H54 (cell line): ENCODE measurements at regions not wholly inside any gene's neighbourhood (a gene's known extent, or its start where the extent isn't known, plus 50 kb on each side); places are given as distances from the start of the nearest gene placed in this dataset.

ENCODE experiments used
- DNase-seq: peaks from one replicate; pipeline ENCODE4 v3.0.0; 2011; ENCODE audit warnings: low spot score, mixed read lengths; ENCODE audit not compliant: insufficient read length
- FAIRE-seq: peaks from 3 replicates; lab custom pipeline; 2011; peaks lifted over from hg19 to GRCh38; lab: Jason Lieb, UNC
- POLR2A ChIP-seq: IDR thresholded peaks from 2 replicates; pipeline ENCODE4 v1.6.1; 2011; ENCODE audit warnings: low read depth, mild to moderate bottlenecking, low read length

- FAIRE-seq: no peak
- no peak for TF ChIP-seq POLR2A
- DNase-seq: no peak
Measured at GRCh38 chr9:118444403-118444802, 740.2 kb downstream of the TLR4 start.

GRCh38 chr9:118446943-118447639 is 742.9 kb downstream of the TLR4 start:
- DNase-seq: peak; percentile 11
- FAIRE-seq: peak; percentile 94
- TF ChIP-seq POLR2A: no peak

GRCh38 chr9:118449554-118449953 is 745.4 kb downstream of the TLR4 start:
- DNase-seq (no peak), FAIRE-seq (no peak)
- TF ChIP-seq POLR2A: no peak

GRCh38 chr9:118455259-118455658 is 751.1 kb downstream of the TLR4 start:
- peak; percentile 19 for DNase-seq
- FAIRE-seq: peak; percentile 99
- TF ChIP-seq POLR2A: no peak

GRCh38 chr9:118455788-118456187 is 751.6 kb downstream of the TLR4 start:
- TF ChIP-seq POLR2A: no peak
- no peak for FAIRE-seq
- no peak for DNase-seq

GRCh38 chr9:118457171-118458000 is 753.2 kb downstream of the TLR4 start:
- FAIRE-seq: peak; percentile 73

GRCh38 chr9:118459913-118460312 is 755.7 kb downstream of the TLR4 start:
- FAIRE-seq: peak; percentile 58
- TF ChIP-seq POLR2A: no peak
- DNase-seq: no peak

More at GRCh38 chr9:118457171-118458000, 753.2 kb downstream of the TLR4 start:
- TF ChIP-seq POLR2A: no peak
- DNase-seq: no peak

- TF ChIP-seq POLR2A: no peak
- peak; percentile 68 for FAIRE-seq
- no peak for DNase-seq
Measured at GRCh38 chr9:118463419-118463818, 759.2 kb downstream of the TLR4 start.

- no peak for TF ChIP-seq POLR2A
- DNase-seq (no peak), FAIRE-seq (no peak)
Measured at GRCh38 chr9:118473521-118473920, 769.3 kb downstream of the TLR4 start.

- TF ChIP-seq POLR2A: no peak
- FAIRE-seq: no peak
- no peak for DNase-seq
Measured at GRCh38 chr9:118478752-118479151, 774.5 kb downstream of the TLR4 start.

GRCh38 chr9:118482306-118482705 is 778.1 kb downstream of the TLR4 start:
- no peak for TF ChIP-seq POLR2A
- no peak for DNase-seq
- FAIRE-seq: no peak

GRCh38 chr9:118483677-118484076 is 779.5 kb downstream of the TLR4 start:
- FAIRE-seq: no peak
- TF ChIP-seq POLR2A: no peak
- no peak for DNase-seq

- no peak for TF ChIP-seq POLR2A
- DNase-seq: no peak
- no peak for FAIRE-seq
Measured at GRCh38 chr9:118503236-118503635, 799.0 kb downstream of the TLR4 start.

- DNase-seq: no peak
- no peak for FAIRE-seq
- no peak for TF ChIP-seq POLR2A
Measured at GRCh38 chr9:118510711-118511110, 806.5 kb downstream of the TLR4 start.
